ENCODE measurements at regions not wholly inside any gene's neighbourhood (a gene's known extent, or its start where the extent isn't known, plus 50 kb on each side); places are given as distances from the start of the nearest gene placed in this dataset.

- TF ChIP-seq KAT8 (IDR thresholded peaks at IDR 0.05; ENCODE audit: low read depth) (no peak), NR0B1 (IDR thresholded peaks at IDR 0.05; ENCODE audit: partially characterized antibody) (no peak), SETDB1 (IDR thresholded peaks at IDR 0.05; ENCODE audit: low read length) (no peak), DEAF1 (CRISPR knock-in tag; IDR thresholded peaks at IDR 0.05) (no peak), ZNF121 (CRISPR knock-in tag; conservative IDR thresholded peaks at IDR 0.05) (no peak), CTCF (IDR thresholded peaks at IDR 0.05 in 2 of 3, conservative IDR thresholded peaks at IDR 0.05 in 1 of 3; ENCODE audit: insufficient read depth in 2 of 3, low read depth in 1 of 3, low read length in 3 of 3) (no peak), POLR2AphosphoS5 (IDR thresholded peaks at IDR 0.05; ENCODE audit: control insufficient read depth, insufficient read depth, low read depth, low read length) (no peak), RNF2 (IDR thresholded peaks at IDR 0.05) (no peak), EP300 (IDR thresholded peaks at IDR 0.05; ENCODE audit: low read length) (no peak), SP2 (IDR thresholded peaks at IDR 0.05; ENCODE audit: extremely low read depth, low read depth, low read length, poor library complexity, severe bottlenecking) (no peak), ZFP36 (IDR thresholded peaks at IDR 0.05; ENCODE audit: low read depth, low read length, partially characterized antibody) (no peak), MAX (CRISPR knock-in tag; IDR thresholded peaks at IDR 0.05) (no peak), BHLHE40 (IDR thresholded peaks at IDR 0.05; ENCODE audit: low read length) (no peak)
- TF ChIP-seq, protein P1, sequence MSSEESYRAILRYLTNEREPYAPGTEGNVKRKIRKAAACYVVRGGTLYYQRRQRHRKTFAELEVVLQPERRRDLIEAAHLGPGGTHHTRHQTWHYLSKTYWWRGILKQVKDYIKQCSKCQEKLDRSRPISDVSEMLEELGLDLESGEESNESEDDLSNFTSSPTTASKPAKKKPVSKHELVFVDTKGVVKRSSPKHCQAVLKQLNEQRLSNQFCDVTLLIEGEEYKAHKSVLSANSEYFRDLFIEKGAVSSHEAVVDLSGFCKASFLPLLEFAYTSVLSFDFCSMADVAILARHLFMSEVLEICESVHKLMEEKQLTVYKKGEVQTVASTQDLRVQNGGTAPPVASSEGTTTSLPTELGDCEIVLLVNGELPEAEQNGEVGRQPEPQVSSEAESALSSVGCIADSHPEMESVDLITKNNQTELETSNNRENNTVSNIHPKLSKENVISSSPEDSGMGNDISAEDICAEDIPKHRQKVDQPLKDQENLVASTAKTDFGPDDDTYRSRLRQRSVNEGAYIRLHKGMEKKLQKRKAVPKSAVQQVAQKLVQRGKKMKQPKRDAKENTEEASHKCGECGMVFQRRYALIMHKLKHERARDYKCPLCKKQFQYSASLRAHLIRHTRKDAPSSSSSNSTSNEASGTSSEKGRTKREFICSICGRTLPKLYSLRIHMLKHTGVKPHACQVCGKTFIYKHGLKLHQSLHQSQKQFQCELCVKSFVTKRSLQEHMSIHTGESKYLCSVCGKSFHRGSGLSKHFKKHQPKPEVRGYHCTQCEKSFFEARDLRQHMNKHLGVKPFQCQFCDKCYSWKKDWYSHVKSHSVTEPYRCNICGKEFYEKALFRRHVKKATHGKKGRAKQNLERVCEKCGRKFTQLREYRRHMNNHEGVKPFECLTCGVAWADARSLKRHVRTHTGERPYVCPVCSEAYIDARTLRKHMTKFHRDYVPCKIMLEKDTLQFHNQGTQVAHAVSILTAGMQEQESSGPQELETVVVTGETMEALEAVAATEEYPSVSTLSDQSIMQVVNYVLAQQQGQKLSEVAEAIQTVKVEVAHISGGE (CRISPR knock-in tag; IDR thresholded peaks at IDR 0.05), result no peak
Observed at GRCh38 chr15:98363416-98363815, 284.9 kb upstream of the IGF1R start.
